ENCODE measurements at regions not wholly inside any gene's neighbourhood (a gene's known extent, or its start where the extent isn't known, plus 50 kb on each side); places are given as distances from the start of the nearest gene placed in this dataset.

GRCh38 chr7:52317921-52318320, 717.5 kb upstream of the POM121L12 start:
- no peak for TF ChIP-seq POLR2A (IDR thresholded peaks at IDR 0.05)
- TF ChIP-seq CTCF (IDR thresholded peaks at IDR 0.05), result no peak
